GM23248 (cell line): ENCODE measurements at regions not wholly inside any gene's neighbourhood (a gene's known extent, or its start where the extent isn't known, plus 50 kb on each side); places are given as distances from the start of the nearest gene placed in this dataset.
A peak's percentile ranks its signal among the peaks of the same experiment; 100 is the strongest.

Source experiments
- DNase-seq: peaks from one replicate; pipeline ENCODE4 v3.0.0-alpha.2; 2015
- H2AFZ ChIP-seq: fragments of 200-600 bp; sonication (generic); 2 replicates; pipeline ENCODE4 v1.6.1; 2016; ENCODE audit warnings: antibody characterized with exemption
- H3F3A ChIP-seq: fragments of 200-600 bp; sonication (generic); 2 replicates; pipeline ENCODE4 v1.6.1; 2016; ENCODE audit warnings: mild to moderate bottlenecking, antibody characterized with exemption, mixed run types; ENCODE audit not compliant: insufficient read depth
- H3K27ac ChIP-seq: fragments of 200-600 bp; sonication (generic); 2 replicates; pipeline ENCODE4 v1.5.1; 2016; ENCODE audit warnings: mild to moderate bottlenecking
- H3K27me3 ChIP-seq: fragments of 200-600 bp; sonication (generic); replicated peaks from 2 replicates; pipeline ENCODE4 v1.6.1; 2016; ENCODE audit warnings: mild to moderate bottlenecking; ENCODE audit not compliant: insufficient read depth
- H3K36me3 ChIP-seq: fragments of 200-600 bp; sonication (generic); 2 replicates; pipeline ENCODE4 v1.6.1; 2016; ENCODE audit warnings: low read depth, mild to moderate bottlenecking
- H3K4me1 ChIP-seq: fragments of 200-600 bp; sonication (generic); 2 replicates; pipeline ENCODE4 v1.6.1; 2016; ENCODE audit warnings: mild to moderate bottlenecking; ENCODE audit not compliant: insufficient read depth
- H3K4me2 ChIP-seq: fragments of 200-600 bp; sonication (generic); one replicate; pipeline ENCODE4 v1.6.1; 2016; ENCODE audit warnings: mild to moderate bottlenecking; ENCODE audit not compliant: unreplicated experiment
- H3K4me3 ChIP-seq: fragments of 200-600 bp; sonication (generic); 2 replicates; pipeline ENCODE4 v1.5.1; 2016; ENCODE audit warnings: mild to moderate bottlenecking
- H3K79me2 ChIP-seq: fragments of 200-600 bp; sonication (generic); 2 replicates; pipeline ENCODE4 v1.6.1; 2016; ENCODE audit warnings: mild to moderate bottlenecking; ENCODE audit not compliant: insufficient read depth
- H3K9ac ChIP-seq: fragments of 200-600 bp; sonication (generic); 2 replicates; pipeline ENCODE4 v1.6.1; 2016; ENCODE audit warnings: mild to moderate bottlenecking
- H3K9me2 ChIP-seq: fragments of 200-600 bp; sonication (generic); 2 replicates; pipeline ENCODE4 v1.6.1; 2016; ENCODE audit warnings: mixed run types, mild to moderate bottlenecking, moderate library complexity; ENCODE audit not compliant: insufficient read depth
- H3K9me3 ChIP-seq: fragments of 200-600 bp; sonication (generic); one replicate; pipeline ENCODE4 v1.6.1; 2017; ENCODE audit warnings: low read depth
- H4K20me1 ChIP-seq: fragments of 200-600 bp; sonication (generic); 2 replicates; pipeline ENCODE4 v1.6.0; 2016; ENCODE audit not compliant: insufficient read depth
- EZH2 ChIP-seq: fragments of 200-600 bp; sonication (generic); IDR thresholded peaks from 2 replicates; pipeline ENCODE4 v1.6.1; 2018; ENCODE audit warnings: antibody characterized with exemption, mild to moderate bottlenecking; ENCODE audit not compliant: insufficient read depth, poor library complexity, severe bottlenecking
- EZH2phosphoT487 ChIP-seq: fragments of 200-600 bp; sonication (generic); IDR thresholded peaks from 2 replicates; pipeline ENCODE4 v1.6.1; 2018; ENCODE audit warnings: antibody characterized with exemption, moderate library complexity, mild to moderate bottlenecking, low read depth; ENCODE audit not compliant: insufficient read depth
- WGBS, 2 experiments: methylation state at CpG; one replicate each; pipeline ENCODE4 v1.1.6; 2015 to 2017; ENCODE audit warnings: low lambda C conversion rate in 2 of 2, low coverage in 1 of 2; ENCODE audit errors: missing lambda C conversion rate in 2 of 2; 5-methylcytosine and 5-hydroxymethylcytosine counted together
- in situ Hi-C: fragments of 300-500 bp; cut with MboI; formaldehyde crosslinking; loops from 2 replicates; pipeline ENCODE4 v1.15.0; 2020

DNA sequence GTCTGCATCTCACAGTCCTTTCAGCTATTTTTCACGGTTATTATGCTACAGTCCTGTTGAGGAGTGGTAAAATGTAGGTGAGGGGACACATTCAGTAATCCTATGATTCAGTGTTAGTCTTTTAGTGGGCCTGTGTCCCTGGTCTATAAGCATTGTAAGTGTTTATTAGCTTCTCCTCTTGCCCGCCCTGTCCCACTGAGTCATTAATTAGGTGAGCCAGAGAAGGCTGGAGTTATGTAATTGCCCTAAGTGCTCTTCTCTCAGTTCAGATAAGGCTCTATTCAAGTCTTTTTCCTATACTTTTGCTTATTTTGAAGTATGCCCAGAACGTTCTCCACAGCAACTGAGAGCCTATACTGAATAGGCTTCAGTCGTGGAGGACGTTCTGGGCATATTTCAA, 76.3 kb upstream of the ZRANB2 start:
- H3K9ac ChIP-seq: no peak overlapping the region
- H3K9me3 ChIP-seq: no peaks in the 10 kb centered on the region
- no peaks in the 10 kb centered on the region for H3F3A ChIP-seq
- H3K4me2 ChIP-seq: no peak overlapping the region
- no peak overlapping the region for H2AFZ ChIP-seq
- no peaks in the 10 kb centered on the region for H3K36me3 ChIP-seq
- no peak for TF ChIP-seq EZH2phosphoT487
- no peak for TF ChIP-seq EZH2
- no peak overlapping the region for H3K4me3 ChIP-seq
- H4K20me1 ChIP-seq: no peaks in the 10 kb centered on the region
- H3K27ac ChIP-seq: no peak overlapping the region
- H3K27me3 ChIP-seq: no peaks in the 10 kb centered on the region
- in situ Hi-C loops: no loop called here
- no peaks in the 10 kb centered on the region for H3K9me2 ChIP-seq
- H3K4me1 ChIP-seq: no peaks in the 10 kb centered on the region
- WGBS, 2 experiments: 59 to 61% methylated on average over 5 of the region's 5 CpGs
- peak; percentile 4 for DNase-seq
- H3K79me2 ChIP-seq: no peaks in the 10 kb centered on the region

DNA sequence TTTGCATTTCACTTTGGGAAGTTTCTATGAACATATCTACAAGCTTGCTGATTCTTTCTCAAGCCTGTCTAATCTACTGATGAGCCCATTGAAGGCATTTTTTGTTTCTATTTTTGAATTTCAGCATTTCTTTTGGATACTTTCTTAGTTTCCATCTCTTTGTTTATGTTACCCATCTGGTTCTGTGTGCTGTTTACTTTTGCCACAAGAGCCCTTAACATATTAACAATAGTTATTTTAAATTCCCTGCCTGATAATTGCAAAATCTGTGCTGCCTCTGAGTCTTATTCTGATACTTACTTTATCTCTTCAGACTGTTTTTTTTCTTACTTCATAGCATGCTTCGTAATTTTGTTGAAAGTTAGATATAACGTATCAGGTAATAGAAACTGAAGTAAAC, 75.8 kb upstream of the ZRANB2 start:
- in situ Hi-C loops: no loop called here
- H3K9me3 ChIP-seq: no peaks in the 10 kb centered on the region

GRCh38 chr1:71154429-71154828, 73.6 kb upstream of the ZRANB2 start:
- no peaks in the 10 kb centered on the region for H3K27me3 ChIP-seq
- DNase-seq: no peak
- in situ Hi-C loops: no loop called here
- no peak overlapping the region for H2AFZ ChIP-seq
- no peak overlapping the region for H3K4me2 ChIP-seq
- no peak for TF ChIP-seq EZH2
- TF ChIP-seq EZH2phosphoT487: no peak
- no peaks in the 10 kb centered on the region for H3K4me1 ChIP-seq
- H3K4me3 ChIP-seq: no peak overlapping the region
- no peaks in the 10 kb centered on the region for H3K9me3 ChIP-seq
- H4K20me1 ChIP-seq: no peaks in the 10 kb centered on the region
- no peaks in the 10 kb centered on the region for H3F3A ChIP-seq
- H3K9ac ChIP-seq: no peak overlapping the region
- H3K79me2 ChIP-seq: no peaks in the 10 kb centered on the region
- H3K27ac ChIP-seq: no peak overlapping the region
- WGBS, 2 experiments: 89 to 90% methylated on average over 3 of the region's 3 CpGs
- H3K9me2 ChIP-seq: no peaks in the 10 kb centered on the region
- no peaks in the 10 kb centered on the region for H3K36me3 ChIP-seq

More for the DNA sequence above, 75.8 kb upstream of the ZRANB2 start:
- TF ChIP-seq EZH2phosphoT487 (no peak), EZH2 (no peak)
- H3K79me2 ChIP-seq: no peaks in the 10 kb centered on the region
- H4K20me1 ChIP-seq: no peaks in the 10 kb centered on the region
- H3K4me1 ChIP-seq: no peaks in the 10 kb centered on the region
- H3K9me2 ChIP-seq: no peaks in the 10 kb centered on the region
- H3K27me3 ChIP-seq: no peaks in the 10 kb centered on the region
- no peak overlapping the region for H3K4me2 ChIP-seq
- H3K9ac ChIP-seq: no peak overlapping the region
- H3F3A ChIP-seq: no peaks in the 10 kb centered on the region
- no peaks in the 10 kb centered on the region for H3K36me3 ChIP-seq
- no peak overlapping the region for H3K4me3 ChIP-seq
- WGBS, 2 experiments: 84 to 87% methylated on average over 2 of the region's 2 CpGs
- no peak for DNase-seq
- no peak overlapping the region for H2AFZ ChIP-seq
- H3K27ac ChIP-seq: no peak overlapping the region

- H3K4me1 ChIP-seq: no peaks in the 10 kb centered on the region
- no peaks in the 10 kb centered on the region for H3K9me3 ChIP-seq
- no peaks in the 10 kb centered on the region for H3K36me3 ChIP-seq
- H3K79me2 ChIP-seq: no peaks in the 10 kb centered on the region
- no peak for TF ChIP-seq EZH2
- TF ChIP-seq EZH2phosphoT487: no peak
- H3K9me2 ChIP-seq: no peaks in the 10 kb centered on the region
- DNase-seq: no peak
- no peaks in the 10 kb centered on the region for H4K20me1 ChIP-seq
- WGBS, 2 experiments: 20 to 24% methylated on average over 2 of the region's 2 CpGs
- H3K4me2 ChIP-seq: no peak overlapping the region
- no peaks in the 10 kb centered on the region for H3K27me3 ChIP-seq
- H3K27ac ChIP-seq: no peak overlapping the region
- no peak overlapping the region for H2AFZ ChIP-seq
- no peaks in the 10 kb centered on the region for H3F3A ChIP-seq
- no peak overlapping the region for H3K4me3 ChIP-seq
- no peak overlapping the region for H3K9ac ChIP-seq
- in situ Hi-C loops: no loop called here
These were observed 73.0 kb upstream of the ZRANB2 start for GRCh38 chr1:71153826-71154225.

DNA sequence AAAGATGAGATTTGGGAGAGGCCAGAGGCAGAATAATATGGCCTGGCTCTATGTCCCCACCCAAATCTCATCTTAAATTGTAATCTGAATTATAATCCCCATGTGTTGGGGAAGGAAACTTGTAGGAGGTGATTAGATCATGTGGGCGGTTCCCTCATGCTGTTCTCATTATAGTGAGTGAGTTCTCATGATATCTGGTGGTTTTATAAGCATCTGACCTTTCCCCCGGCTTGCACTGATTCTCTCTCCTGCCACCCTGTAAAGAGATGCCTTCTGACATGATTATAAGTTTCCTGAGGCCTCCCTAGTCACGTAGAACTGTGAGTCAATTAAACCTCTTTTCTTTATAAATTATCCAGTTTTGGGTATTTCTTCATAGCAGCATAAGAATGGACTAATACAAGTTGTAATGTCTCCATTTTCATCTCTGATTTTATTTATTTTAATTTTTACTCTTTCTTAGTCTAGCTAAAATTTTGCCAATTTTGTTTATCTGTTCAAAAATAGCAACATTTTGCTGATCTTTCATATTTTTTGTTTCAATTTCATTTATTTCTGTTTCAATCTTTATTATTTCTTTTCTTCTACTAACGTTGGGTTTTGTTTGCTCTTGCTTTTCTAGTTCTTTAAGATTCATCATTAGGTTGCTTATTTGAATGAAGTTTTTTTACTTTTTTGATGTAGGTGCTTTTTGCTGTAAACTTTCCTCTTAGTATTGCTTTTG, 67.0 kb upstream of the ZRANB2 start:
- TF ChIP-seq EZH2phosphoT487: no peak
- no peak for TF ChIP-seq EZH2
- in situ Hi-C loops: no loop called here
- H3K9me3 ChIP-seq: no peaks in the 10 kb centered on the region
- no peak overlapping the region for H3K4me3 ChIP-seq
- DNase-seq: no peak
- no peak overlapping the region for H2AFZ ChIP-seq
- no peak overlapping the region for H3K9ac ChIP-seq
- no peaks in the 10 kb centered on the region for H4K20me1 ChIP-seq
- 31 to 34% methylated on average over 4 of the region's 4 CpGs for WGBS, 2 experiments
- no peak overlapping the region for H3K4me2 ChIP-seq
- H3K27me3 ChIP-seq: no peaks in the 10 kb centered on the region
- H3K79me2 ChIP-seq: no peaks in the 10 kb centered on the region
- H3K36me3 ChIP-seq: no peaks in the 10 kb centered on the region
- 0 out of 2 replicates have a peak, but pooled peaks cover 3% of the 10 kb centered on the region for H3K9me2 ChIP-seq
- no peak overlapping the region for H3K27ac ChIP-seq
- no peaks in the 10 kb centered on the region for H3K4me1 ChIP-seq
- H3F3A ChIP-seq: no peaks in the 10 kb centered on the region
